ENCODE measurements at regions not wholly inside any gene's neighbourhood (a gene's known extent, or its start where the extent isn't known, plus 50 kb on each side); places are given as distances from the start of the nearest gene placed in this dataset.

DNA sequence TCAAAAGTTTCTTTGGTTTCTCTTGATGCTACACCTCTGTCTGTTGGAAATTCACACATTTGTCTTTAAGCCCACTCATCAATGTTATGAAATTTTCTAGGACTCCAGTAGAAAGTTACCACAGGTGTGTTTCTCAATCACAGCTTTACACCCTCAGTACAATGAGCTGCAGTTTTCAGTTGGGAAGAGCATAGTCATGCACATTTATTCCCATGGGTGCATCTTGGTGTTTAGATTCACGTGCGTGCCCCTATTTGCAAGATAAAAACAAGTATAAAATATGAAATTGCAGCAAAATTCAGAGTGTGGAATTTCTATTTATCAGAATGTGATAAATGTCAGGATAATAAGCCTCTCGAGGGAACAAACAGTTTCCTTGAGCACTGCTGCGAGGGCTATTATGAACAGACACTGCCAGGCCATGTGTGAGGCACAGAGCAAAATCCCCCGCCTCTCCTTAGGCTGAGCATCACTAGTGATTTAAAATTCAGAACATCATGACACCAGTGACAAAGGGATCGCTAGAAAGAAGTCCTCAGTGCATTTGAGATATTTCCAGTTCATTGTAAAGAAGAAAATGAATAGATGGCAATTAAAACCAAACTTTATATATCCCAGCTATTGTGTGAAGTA, 512.2 kb upstream of the TCF4 start:
- TF ChIP-seq, protein P1, sequence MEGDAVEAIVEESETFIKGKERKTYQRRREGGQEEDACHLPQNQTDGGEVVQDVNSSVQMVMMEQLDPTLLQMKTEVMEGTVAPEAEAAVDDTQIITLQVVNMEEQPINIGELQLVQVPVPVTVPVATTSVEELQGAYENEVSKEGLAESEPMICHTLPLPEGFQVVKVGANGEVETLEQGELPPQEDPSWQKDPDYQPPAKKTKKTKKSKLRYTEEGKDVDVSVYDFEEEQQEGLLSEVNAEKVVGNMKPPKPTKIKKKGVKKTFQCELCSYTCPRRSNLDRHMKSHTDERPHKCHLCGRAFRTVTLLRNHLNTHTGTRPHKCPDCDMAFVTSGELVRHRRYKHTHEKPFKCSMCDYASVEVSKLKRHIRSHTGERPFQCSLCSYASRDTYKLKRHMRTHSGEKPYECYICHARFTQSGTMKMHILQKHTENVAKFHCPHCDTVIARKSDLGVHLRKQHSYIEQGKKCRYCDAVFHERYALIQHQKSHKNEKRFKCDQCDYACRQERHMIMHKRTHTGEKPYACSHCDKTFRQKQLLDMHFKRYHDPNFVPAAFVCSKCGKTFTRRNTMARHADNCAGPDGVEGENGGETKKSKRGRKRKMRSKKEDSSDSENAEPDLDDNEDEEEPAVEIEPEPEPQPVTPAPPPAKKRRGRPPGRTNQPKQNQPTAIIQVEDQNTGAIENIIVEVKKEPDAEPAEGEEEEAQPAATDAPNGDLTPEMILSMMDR (IDR thresholded peaks at IDR 0.05): no peak
- no peak for TF ChIP-seq POLR2A (IDR thresholded peaks at IDR 0.05)
- no peak for TF ChIP-seq EP300 (IDR thresholded peaks at IDR 0.05)

All from ovary (tissue), 3 donors.